ENCODE measurements at regions not wholly inside any gene's neighbourhood (a gene's known extent, or its start where the extent isn't known, plus 50 kb on each side); places are given as distances from the start of the nearest gene placed in this dataset.
A peak's percentile ranks its signal among the peaks of the same experiment; 100 is the strongest.

DNA sequence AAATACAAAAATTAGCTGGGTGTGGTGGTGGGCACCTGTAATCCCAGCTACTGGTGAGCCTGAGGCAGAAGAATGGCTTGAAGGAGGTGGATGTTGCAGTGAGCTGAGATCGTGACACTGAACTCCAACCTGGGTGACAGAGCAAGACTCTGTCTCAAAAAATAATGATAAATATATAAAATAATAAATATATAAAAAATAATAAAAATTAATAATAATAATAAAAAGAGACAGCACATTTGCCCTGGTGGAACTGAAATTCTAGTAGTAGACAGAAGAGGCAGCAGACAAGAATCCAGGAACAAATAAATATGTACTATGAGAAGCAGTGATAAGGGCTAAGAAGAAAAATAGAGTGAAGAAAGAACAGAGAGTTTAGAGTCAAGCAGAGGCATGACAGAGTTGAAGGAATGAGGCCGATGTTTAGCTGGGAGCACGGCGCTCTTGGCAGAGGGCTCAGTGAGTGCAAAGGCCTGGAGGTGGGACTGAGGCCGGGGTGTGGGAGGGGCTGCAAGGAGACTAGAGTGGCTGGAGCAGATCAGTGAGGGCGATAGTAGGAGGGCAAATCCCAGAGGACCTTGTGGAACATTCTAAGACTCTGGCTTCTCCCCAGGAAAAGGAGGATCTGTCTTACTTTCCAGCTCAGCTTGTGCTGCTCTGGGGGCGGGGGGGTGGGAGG, 410.3 kb downstream of the MN1 start:
- DNase-seq (ENCODE audit: low spot score), result no peak

DNA sequence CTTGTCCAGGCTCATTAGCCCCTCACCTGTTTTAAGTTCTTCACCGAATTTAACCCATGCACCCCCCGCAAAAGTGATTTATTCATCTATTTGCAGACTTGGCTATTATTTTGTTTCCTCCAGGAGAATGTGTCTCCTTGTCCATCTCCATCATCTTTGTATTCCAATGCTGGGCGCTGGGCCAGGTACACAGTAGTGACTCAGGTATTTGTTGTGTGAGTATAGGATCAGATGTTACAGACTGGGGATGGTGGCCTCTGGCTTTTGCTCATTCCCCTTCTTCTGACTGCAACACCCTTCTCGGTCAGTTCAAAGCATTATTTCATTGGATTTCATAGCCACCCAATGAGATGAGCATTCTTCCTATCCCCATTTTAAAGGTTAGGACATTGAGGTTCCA, 408.2 kb downstream of the MN1 start:
- DNase-seq (ENCODE audit: low spot score), result no peak

DNA sequence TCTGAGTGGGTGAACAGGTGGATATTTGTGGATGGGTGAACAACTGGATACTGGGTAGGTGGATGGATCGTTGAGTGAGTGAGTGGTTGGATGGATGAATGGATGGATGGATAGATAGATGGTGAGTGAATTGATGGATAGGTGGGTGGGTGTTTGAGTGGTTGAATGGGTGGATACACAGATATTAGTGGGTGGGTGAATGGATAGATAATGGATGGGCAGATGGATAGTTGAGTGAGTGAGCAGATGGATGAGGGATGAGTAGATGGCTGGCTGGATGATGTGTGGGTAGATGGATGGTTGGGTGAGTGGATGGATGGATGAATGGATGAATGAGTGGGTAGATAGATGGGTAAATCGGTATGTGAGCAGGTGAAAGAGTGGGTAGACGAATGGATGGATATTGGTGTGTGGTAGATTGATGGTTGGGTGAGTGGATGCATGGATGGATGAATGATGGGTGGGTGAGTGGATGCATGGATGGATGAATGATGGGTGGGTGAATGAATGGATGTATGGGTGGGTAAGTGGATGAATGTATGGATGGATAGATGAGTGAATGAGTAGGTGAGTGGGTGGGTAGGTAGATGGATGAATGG, 406.7 kb downstream of the MN1 start:
- no peak for DNase-seq (ENCODE audit: low spot score)

DNA sequence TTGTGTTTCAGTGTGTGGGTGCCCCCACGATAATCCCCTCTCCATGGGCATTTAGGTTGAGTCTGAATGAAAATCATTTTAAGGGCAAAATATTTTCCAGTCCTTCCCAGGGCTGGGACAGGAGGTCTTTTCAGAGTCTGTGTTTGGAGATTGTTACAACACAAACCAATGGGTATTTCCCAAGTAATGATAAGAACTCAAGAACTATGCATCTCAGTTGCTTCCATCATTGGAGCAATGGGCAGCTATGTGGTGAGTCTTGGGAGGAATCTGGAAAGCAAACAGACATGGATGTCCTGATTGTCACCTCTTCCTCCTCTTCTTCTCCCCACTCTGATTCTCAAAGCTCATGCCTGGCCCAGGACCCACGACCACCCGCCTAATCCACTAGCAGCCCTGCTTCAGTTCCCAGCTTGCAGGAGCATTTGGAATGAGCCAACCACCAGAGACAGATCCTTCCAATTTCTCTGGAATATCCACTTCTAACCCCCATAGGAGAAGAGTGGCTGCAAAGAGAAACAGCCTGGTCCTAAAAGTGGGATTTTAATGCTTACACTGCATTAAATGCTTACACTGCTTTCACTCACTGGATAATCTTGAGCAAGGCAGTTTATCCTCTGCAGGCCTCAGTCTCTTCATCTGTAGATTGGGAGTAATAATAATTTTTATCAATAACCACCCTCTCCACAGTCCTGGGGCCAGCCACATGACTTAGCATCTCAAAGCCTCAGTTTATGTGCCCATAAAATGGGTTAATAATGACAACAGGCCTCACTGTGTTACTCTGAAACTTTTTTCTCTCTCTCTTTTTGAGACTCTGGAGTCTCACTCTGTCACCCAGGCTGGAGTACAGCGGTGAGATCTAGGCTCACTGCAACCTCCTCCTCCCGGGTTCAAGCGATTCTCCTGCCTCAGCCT, 404.3 kb downstream of the MN1 start:
- DNase-seq (ENCODE audit: low spot score), result no peak

DNA sequence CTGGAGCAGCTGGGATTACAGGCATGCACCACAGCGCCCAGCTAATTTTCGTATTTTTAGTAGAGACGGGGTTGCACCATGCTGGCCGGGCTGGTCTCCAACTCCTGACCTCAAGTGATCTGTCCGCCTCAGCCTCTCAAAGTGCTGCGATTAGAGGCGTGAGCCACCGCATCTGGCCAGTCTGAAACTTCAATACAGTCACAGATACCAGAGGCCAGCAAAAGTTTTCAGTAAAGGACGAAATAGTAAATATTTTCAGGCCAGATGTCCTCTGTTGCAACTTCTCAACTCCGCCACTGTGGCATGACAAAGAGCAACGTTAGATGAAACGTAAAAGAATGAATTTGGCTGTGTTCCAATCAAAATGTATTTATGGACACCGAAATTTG, 403.6 kb downstream of the MN1 start:
- DNase-seq (ENCODE audit: low spot score), result no peak

DNA sequence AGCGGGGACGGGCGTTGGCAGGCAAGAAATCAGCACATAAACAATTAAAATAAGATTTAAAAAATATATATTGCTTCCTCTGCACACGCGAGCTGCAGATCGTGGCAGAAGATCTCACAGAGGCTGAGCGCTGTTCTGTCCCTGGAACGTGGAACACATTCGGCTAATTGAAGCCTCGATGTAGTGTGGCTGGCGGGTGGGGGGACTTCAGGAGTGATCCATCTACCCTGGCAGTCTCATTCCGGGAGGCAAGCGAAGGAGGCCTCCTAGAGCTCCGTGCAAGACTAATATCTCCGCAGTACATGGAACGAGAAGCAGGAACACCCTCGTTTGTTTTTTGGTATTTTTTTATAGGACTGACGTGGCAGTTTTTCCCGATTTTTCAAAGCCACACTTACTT, 402.4 kb downstream of the MN1 start:
- DNase-seq (ENCODE audit: low spot score), result no peak

DNA sequence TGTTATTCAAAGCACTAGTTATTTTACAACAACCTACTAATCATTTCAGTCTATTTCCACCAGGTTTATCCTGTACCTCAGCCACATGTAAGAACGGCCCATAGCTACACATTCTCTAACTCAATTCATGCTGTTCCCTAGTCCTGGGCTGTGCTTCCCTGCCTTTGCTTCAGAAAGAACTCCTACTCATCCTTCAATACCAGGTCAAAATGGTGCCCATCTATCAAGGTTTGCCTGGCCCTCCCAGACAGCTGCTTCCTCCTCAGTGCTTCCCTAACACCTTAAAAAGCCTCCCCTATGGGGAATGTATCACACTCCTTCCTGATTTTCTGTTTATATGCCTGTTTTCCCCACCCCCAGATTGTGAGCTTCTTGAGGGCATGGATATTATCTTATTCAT, 400.7 kb downstream of the MN1 start:
- DNase-seq (ENCODE audit: low spot score), result no peak

DNA sequence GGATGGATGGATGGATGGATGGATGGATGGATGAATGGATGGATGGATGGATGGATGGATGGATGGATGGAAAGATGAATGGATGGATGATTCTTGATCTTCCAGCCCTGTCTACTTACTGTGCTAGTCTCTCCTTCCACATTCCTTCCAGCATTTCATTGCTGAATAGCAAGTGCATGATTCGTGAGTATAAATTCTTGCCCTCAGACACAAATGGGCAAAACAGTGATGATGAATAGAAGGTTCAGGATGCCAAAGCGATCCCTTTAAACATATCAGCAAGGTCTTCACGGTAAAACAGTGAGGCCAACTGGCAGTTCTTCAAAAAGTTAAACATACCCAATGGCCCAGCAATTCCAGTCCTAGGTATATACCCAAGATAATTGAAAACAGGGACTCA, 400.2 kb downstream of the MN1 start:
- no peak for DNase-seq (ENCODE audit: low spot score)

DNA sequence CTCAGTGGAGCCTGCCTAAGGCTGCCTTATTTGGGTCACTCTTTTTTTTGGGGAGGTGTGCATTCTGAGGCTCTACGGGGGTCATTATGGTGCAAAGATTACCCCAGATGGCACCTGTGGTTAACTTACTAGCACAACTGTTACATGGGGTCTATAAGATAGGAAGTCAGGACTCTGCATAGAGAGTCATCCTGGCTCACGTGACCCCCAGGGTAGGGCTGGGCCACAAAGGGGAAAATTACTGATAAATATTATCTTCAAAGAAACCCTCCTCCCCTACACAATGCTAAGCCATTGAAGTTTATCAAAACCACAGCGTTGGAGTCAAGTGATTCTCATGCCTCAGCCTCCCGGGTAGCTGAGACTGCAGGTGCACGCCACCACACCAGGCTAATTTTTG, 397.1 kb downstream of the MN1 start:
- DNase-seq (ENCODE audit: low spot score), result no peak

DNA sequence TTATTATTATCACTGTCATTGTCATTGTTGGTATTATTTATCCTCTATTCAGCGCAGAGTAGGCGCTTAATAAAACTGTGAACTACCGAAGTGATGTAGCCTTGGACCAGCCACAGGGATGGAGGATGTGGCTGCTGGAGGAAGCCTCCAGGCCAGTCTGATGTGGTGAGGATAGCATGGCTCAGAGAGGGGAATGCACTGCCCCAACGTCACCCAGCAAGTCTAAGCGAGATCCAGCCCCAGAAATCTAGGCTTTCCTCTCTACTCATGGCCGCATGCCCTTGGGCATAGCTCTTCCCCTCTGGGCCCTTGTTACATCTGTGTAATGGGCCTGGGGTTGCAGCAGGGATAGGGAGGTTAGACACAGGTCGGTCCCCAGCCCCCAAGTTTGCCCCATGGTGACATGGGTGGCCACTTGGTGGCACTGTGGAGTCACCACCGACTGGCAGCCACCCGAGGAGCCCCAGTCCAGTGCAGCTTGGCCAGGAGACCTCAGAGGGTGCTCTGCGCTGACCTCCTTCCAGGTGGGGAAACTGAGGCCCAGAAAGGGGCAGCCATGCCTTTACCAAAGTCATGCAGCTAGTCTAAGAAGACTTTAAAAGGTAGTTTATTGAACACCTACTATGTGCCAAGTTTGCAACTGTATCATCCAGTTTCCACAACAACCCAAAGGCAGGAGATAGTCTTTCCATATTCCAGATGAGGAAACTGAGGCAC, 395.7 kb downstream of the MN1 start:
- DNase-seq (ENCODE audit: low spot score), result peak; percentile 68

DNA sequence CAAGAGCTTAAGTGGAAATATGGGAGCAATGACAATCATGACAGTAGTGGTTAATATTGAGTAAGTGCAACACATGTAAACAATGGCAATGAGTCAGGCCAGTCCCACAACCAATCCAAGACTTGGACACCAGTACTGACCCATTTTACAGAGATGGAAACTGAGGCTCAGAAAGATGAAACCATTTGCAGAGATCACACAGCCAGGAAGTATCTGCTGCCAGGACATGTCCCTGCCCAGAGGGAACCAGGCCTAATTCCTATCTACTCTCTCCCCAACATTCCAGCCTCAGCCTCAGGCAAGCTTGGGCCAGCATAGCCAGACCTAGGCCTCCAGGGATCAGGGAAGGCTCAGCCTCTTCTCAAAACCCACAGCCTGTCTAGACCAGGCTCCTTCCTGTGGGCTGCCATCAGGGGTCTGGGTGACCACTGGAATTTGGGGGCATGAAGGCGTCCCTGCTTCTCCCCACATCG, 395.1 kb downstream of the MN1 start:
- DNase-seq (ENCODE audit: low spot score), result no peak

DNA sequence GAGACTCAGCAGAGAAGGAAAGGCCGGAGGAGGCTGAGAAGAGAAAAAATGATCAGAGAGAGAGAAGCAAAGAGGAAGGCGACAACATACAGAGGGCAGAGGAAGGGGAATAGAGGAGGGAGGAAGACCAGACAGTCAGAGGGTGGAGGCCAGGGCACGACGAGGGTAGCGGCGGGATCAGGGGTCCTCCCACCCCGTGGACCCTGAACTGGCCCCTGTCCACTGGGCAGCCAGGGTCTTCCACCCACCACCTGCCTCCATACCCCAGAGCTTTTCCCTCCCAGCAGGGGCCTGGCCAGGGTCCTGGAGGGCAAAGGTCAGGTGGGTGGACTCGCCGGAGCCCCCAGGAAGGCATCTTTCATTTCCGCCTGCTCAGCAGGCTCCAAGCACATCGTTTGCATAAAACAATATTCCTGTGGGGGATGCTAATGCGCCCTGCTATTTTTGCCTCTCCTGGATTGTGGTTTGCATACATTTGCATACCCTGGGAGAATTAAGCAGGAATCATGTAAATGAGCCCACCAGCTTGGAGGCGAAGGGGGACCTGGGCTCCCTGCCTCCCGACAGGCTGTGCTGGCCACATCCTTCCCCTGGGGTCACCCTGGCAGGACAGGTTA, 394.1 kb downstream of the MN1 start:
- DNase-seq (ENCODE audit: low spot score), result no peak

DNA sequence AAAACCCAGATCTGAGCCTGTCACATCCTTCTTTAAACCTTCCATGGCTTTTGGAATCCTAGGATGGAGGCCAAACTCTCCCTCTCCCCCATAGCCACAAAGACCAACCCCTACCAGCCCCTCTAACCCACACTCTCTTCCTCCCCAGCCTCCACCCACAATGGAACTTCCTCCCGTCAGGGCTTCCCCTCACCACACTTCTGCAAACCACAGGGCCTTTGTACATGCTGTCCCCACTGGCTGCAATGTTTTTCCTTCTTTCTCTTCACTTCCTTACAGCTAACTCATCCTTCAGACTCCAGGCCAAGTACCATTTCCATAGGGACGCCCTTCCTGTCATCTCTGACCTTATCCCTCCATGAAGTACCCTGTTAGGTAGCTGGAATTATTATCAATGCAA, 393.5 kb downstream of the MN1 start:
- no peak for DNase-seq (ENCODE audit: low spot score)

DNA sequence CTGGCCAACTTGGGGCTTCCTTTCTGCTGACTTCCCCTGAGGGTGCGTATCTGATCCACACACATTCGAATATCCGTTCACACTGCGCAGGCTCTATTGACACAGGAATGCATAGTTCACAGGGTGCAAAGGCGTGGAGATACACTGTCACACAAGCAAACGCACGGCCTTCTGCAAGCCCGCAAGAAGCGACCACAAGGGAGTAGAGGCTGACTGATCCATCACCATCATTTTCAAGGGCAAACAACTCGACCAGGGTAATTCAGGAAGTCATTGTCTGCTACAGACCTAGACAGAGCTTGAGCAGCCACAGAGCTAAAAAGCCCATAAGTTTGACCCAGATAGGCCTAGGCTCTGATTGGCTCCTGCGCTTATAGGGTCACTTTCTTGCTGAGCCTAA, 392.3 kb downstream of the MN1 start:
- no peak for DNase-seq (ENCODE audit: low spot score)

DNA sequence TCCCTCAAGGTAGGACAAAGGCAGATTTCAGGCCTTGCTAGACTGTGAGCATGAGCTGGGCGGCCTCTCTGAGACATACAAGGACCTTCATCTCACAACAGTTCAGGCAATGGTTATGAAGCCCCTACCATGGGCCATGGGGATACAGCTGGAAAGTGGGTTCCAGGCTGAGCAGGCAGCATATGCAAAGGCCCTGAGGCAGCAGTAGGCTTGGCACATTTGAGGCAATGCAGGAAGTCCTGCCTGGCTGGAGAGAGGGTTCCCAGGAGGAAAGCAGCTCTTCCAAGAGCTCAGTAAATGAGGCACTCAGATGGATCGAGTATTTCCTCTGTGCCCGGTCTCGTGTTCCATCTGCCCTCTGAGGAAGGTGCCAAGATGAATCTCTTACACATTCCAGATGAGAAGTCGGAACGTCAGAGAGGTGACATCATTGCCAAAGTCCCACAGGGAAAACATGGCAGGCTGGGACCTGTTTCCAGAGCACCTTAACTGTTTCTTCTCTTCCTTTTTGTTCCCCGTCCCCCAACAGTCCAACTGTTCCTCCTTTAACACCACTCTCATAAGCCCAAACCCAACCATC, 388.6 kb downstream of the MN1 start:
- no peak for DNase-seq (ENCODE audit: low spot score)

DNA sequence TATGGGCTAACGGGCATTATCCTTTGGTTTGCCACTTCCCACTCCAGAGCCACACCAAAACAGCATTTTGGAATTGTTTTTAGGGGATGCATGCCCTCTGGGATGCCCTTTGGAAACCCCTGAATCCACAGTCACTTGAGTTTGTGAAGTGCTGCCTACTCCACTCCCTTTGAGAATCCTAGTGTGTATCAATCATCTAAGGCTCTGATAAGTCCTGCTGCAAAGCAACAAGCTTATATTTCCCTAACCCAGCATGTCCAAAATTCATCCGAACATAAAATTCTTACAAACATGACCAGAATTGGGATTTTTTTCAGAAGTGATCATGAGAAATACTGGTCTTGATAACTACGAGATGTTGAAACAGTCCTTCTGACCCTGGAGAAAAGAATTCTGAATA, 387.9 kb downstream of the MN1 start:
- no peak for DNase-seq (ENCODE audit: low spot score)

DNA sequence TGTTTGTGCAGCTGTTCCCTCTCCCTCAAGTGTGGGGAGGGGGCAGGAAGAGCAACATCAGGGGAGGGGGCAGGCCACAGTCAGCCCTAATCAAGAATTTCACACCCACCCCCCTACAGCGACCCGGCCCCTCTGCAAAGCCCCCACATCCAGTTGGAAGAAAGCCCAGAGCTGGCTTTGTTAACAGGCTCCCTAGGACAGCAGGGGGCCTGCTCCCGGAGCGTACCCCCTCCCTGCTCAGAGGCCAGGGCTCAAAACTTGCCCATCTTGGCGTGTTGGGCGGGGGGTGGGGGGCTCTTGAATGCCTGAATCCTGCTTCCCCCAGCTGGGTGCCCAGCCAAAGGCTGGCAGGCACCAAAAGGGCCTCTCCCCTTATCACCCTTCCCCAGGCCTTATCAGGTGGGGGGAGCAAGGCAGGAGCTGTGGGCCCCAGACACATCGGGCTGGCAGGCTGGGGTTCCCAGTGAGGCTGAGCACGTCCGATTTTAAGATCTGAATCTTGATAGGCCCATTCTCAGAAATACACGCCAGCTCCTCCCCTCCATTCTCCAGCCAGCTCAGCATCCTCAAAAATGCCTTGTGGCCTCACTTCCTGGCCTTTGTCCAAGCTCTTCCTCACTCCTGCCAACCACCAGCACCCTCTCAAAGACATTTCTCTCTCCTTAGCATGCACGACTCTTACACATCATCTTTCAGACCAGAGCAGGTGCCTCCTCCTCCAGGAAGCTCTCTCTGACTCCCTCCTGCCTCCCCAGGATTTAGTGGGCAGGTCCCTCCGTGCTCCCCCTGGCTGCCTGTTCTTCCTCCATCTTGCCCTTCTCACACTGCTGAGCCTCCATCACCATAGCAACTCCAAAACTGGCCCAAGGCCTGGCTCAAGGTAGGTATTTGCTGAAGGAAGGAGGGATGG, 384.8 kb downstream of the MN1 start:
- DNase-seq (ENCODE audit: low spot score), result no peak

DNA sequence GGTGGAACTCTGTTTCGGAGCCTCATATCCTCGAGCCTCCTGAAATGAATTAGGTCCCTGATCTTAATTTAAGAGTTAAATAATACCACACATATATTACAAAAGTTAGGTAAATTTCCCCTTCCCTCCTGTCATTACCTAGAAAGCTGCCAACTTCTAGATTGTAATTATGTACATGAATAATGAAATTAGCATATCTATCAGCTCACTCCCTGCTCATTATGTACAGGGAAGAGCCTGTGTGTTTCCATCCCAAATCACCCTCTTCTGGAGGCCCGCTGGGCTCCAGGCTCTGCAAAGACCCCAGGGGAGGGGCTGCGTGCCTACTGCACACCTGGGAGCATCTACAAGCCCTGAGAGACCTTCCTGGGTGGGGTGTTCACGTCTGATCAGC, 384.1 kb downstream of the MN1 start:
- no peak for DNase-seq (ENCODE audit: low spot score)

DNA sequence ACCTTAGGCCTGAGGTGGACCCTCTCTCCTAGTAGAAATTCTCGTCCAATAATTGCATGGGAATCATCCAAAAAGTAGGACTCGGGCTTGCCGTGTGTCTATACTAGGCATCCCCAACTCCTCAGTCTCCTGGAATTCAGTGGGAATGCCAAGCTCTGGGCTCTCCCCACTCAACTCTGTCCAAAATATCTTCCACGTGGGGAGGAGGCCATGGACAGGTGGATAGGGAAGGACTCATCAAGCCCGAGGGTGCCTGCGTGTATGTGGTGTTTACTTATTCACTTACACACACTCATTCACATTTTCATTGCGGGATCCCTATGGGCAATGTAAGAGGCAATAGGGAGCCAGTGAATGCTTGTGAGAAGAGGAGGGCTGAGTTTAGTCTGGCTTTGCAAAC, 383.3 kb downstream of the MN1 start:
- DNase-seq (ENCODE audit: low spot score), result no peak

DNA sequence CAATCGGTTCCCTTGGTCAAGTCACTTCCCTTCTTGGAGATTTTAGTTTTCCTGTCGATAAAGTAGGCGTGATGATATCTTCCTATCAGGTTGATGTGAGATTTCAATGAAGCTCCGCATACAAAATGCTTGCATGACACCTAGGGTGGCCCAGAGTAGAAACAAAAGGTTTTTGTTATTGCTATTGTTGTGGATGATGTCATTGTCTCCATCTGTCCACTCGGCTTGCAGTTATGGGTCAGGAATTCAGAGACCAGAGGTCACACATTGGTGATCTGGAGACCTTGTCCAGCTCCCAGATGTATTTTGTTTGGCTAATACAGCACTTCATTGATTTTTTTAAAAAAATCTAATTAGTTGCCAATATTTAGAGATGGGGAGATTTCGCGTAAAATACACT, 382.1 kb downstream of the MN1 start:
- DNase-seq (ENCODE audit: low spot score), result no peak
